Brain pericyte (primary cell): ENCODE measurements at regions not wholly inside any gene's neighbourhood (a gene's known extent, or its start where the extent isn't known, plus 50 kb on each side); places are given as distances from the start of the nearest gene placed in this dataset.

Source experiments
- DNase-seq: peaks from one replicate; pipeline ENCODE4 v3.0.0-alpha.2; 2012; ENCODE audit warnings: low read depth, low spot score

GRCh38 chr5:121189342-121190305, 662.1 kb upstream of the FTMT start:
- DNase-seq = peak; percentile 67

GRCh38 chr5:121199216-121199999, 652.3 kb upstream of the FTMT start:
- DNase-seq = peak; percentile 26

GRCh38 chr5:121218086-121218485, 633.6 kb upstream of the FTMT start:
- DNase-seq = no peak

GRCh38 chr5:121221483-121221882, 630.2 kb upstream of the FTMT start:
- DNase-seq = no peak

GRCh38 chr5:121226765-121227164, 624.9 kb upstream of the FTMT start:
- no peak for DNase-seq

- DNase-seq = no peak
Observed at GRCh38 chr5:121239951-121240350, 611.7 kb upstream of the FTMT start.

GRCh38 chr5:121246971-121247370, 604.7 kb upstream of the FTMT start:
- no peak for DNase-seq

- DNase-seq = no peak
Observed at GRCh38 chr5:121251954-121252353, 599.7 kb upstream of the FTMT start.

- no peak for DNase-seq
Observed at GRCh38 chr5:121257621-121258020, 594.1 kb upstream of the FTMT start.

- no peak for DNase-seq
Observed at GRCh38 chr5:121263456-121263855, 588.2 kb upstream of the FTMT start.

GRCh38 chr5:121264605-121265004, 587.1 kb upstream of the FTMT start:
- DNase-seq = no peak

- DNase-seq = no peak
Observed at GRCh38 chr5:121271546-121271945, 580.1 kb upstream of the FTMT start.

- DNase-seq = peak; percentile 62
Observed at GRCh38 chr5:121273833-121274433, 577.7 kb upstream of the FTMT start.

GRCh38 chr5:121279801-121280200, 571.9 kb upstream of the FTMT start:
- no peak for DNase-seq

- DNase-seq = no peak
Observed at GRCh38 chr5:121285801-121286521, 565.7 kb upstream of the FTMT start.

- DNase-seq = no peak
Observed at GRCh38 chr5:121288781-121289180, 562.9 kb upstream of the FTMT start.

GRCh38 chr5:121292664-121293063, 559.0 kb upstream of the FTMT start:
- DNase-seq = no peak

GRCh38 chr5:121296356-121296755, 555.3 kb upstream of the FTMT start:
- DNase-seq = no peak

- DNase-seq = no peak
Observed at GRCh38 chr5:121299153-121299552, 552.5 kb upstream of the FTMT start.

GRCh38 chr5:121304838-121305237, 546.8 kb upstream of the FTMT start:
- DNase-seq = no peak

- DNase-seq = no peak
Observed at GRCh38 chr5:121313886-121314285, 537.8 kb upstream of the FTMT start.

- DNase-seq = no peak
Observed at GRCh38 chr5:121315786-121316185, 535.9 kb upstream of the FTMT start.
